ENCODE measurements at regions not wholly inside any gene's neighbourhood (a gene's known extent, or its start where the extent isn't known, plus 50 kb on each side); places are given as distances from the start of the nearest gene placed in this dataset.

- no peak for ATAC-seq
- TF ChIP-seq ZNF462 (CRISPR knock-in tag; IDR thresholded peaks at IDR 0.05) (no peak), POLR2AphosphoS5 (IDR thresholded peaks at IDR 0.05; ENCODE audit: low read depth) (no peak), STAT1 (IDR thresholded peaks at IDR 0.05; ENCODE audit: unreplicated experiment) (no peak), JUNB (IDR thresholded peaks at IDR 0.05; ENCODE audit: unreplicated experiment) (no peak), EZH2phosphoT487 (IDR thresholded peaks at IDR 0.05; ENCODE audit: unreplicated experiment) (no peak), CREB1 (CRISPR knock-in tag; IDR thresholded peaks at IDR 0.05; ENCODE audit: low read depth) (no peak), EZH2 (IDR thresholded peaks at IDR 0.05; ENCODE audit: low read depth, unreplicated experiment) (no peak), NANOG (IDR thresholded peaks at IDR 0.05; ENCODE audit: borderline replicate concordance) (no peak), ZNF114 (CRISPR knock-in tag; IDR thresholded peaks at IDR 0.05) (no peak), ZNF331 (CRISPR knock-in tag; IDR thresholded peaks at IDR 0.05; ENCODE audit: low read depth) (no peak)
- TF ChIP-seq, protein P1, sequence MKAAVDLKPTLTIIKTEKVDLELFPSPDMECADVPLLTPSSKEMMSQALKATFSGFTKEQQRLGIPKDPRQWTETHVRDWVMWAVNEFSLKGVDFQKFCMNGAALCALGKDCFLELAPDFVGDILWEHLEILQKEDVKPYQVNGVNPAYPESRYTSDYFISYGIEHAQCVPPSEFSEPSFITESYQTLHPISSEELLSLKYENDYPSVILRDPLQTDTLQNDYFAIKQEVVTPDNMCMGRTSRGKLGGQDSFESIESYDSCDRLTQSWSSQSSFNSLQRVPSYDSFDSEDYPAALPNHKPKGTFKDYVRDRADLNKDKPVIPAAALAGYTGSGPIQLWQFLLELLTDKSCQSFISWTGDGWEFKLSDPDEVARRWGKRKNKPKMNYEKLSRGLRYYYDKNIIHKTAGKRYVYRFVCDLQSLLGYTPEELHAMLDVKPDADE (IDR thresholded peaks at IDR 0.05): no peak
- TF ChIP-seq, protein P2, sequence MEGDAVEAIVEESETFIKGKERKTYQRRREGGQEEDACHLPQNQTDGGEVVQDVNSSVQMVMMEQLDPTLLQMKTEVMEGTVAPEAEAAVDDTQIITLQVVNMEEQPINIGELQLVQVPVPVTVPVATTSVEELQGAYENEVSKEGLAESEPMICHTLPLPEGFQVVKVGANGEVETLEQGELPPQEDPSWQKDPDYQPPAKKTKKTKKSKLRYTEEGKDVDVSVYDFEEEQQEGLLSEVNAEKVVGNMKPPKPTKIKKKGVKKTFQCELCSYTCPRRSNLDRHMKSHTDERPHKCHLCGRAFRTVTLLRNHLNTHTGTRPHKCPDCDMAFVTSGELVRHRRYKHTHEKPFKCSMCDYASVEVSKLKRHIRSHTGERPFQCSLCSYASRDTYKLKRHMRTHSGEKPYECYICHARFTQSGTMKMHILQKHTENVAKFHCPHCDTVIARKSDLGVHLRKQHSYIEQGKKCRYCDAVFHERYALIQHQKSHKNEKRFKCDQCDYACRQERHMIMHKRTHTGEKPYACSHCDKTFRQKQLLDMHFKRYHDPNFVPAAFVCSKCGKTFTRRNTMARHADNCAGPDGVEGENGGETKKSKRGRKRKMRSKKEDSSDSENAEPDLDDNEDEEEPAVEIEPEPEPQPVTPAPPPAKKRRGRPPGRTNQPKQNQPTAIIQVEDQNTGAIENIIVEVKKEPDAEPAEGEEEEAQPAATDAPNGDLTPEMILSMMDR (conservative IDR thresholded peaks at IDR 0.05; ENCODE audit: low read depth in 2 of 2): no peak
- TF ChIP-seq, protein P3, sequence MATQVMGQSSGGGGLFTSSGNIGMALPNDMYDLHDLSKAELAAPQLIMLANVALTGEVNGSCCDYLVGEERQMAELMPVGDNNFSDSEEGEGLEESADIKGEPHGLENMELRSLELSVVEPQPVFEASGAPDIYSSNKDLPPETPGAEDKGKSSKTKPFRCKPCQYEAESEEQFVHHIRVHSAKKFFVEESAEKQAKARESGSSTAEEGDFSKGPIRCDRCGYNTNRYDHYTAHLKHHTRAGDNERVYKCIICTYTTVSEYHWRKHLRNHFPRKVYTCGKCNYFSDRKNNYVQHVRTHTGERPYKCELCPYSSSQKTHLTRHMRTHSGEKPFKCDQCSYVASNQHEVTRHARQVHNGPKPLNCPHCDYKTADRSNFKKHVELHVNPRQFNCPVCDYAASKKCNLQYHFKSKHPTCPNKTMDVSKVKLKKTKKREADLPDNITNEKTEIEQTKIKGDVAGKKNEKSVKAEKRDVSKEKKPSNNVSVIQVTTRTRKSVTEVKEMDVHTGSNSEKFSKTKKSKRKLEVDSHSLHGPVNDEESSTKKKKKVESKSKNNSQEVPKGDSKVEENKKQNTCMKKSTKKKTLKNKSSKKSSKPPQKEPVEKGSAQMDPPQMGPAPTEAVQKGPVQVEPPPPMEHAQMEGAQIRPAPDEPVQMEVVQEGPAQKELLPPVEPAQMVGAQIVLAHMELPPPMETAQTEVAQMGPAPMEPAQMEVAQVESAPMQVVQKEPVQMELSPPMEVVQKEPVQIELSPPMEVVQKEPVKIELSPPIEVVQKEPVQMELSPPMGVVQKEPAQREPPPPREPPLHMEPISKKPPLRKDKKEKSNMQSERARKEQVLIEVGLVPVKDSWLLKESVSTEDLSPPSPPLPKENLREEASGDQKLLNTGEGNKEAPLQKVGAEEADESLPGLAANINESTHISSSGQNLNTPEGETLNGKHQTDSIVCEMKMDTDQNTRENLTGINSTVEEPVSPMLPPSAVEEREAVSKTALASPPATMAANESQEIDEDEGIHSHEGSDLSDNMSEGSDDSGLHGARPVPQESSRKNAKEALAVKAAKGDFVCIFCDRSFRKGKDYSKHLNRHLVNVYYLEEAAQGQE (IDR thresholded peaks at IDR 0.05; ENCODE audit: unreplicated experiment): no peak
- Histone ChIP-seq H3K4me3 (no peak overlapping the region), H3K4me1 (ENCODE audit: insufficient read depth) (no peaks in the 10 kb centered on the region), H3K79me2 (replicated peaks; ENCODE audit: insufficient read depth) (no peaks in the 10 kb centered on the region), H3K27ac (ENCODE audit: low read depth) (no peak overlapping the region), H3K36me3 (ENCODE audit: insufficient read depth) (no peaks in the 10 kb centered on the region; the same call in none of the 2 replicates), H3K27me3 (ENCODE audit: insufficient read depth) (no peaks in the 10 kb centered on the region), H3K9me2 (ENCODE audit: insufficient read depth) (no peaks in the 10 kb centered on the region), H3F3A (replicated peaks; ENCODE audit: low read depth) (no peaks in the 10 kb centered on the region), H2AFZ (no peak overlapping the region), H4K20me1 (replicated peaks; ENCODE audit: insufficient read depth) (no peaks in the 10 kb centered on the region), H3K4me2 (no peak overlapping the region)
- H3K36me3 Mint-ChIP-seq (ENCODE audit: low read depth): peaks cover 48% of the 10 kb centered on the region
- no peak overlapping the region for H3K27ac Mint-ChIP-seq
- peaks cover 100% of the 10 kb centered on the region for H3K9me3 Mint-ChIP-seq
- DNase-seq (ENCODE audit: low spot score): no peak
- H3K4me1 Mint-ChIP-seq: no peaks in the 10 kb centered on the region
- no peak overlapping the region for H3K4me3 Mint-ChIP-seq
- peaks cover 14% of the 10 kb centered on the region for H3K27me3 Mint-ChIP-seq (ENCODE audit: insufficient read depth, low read depth, poor library complexity)
These were observed 288.2 kb downstream of the GLRX3 start for GRCh38 chr10:130424418-130424817.

Data from GM23338 (cell line).